Stimulated activated naive CD8-positive, alpha-beta T cell treated with anti-CD3 and anti-CD28 coated beads, Interleukin-15, amount 100 ng/mL, for 72 hours (primary cell): ENCODE measurements at regions not wholly inside any gene's neighbourhood (a gene's known extent, or its start where the extent isn't known, plus 50 kb on each side); places are given as distances from the start of the nearest gene placed in this dataset.
"Not testable (repeated sequence)": the region's sequence is repeated elsewhere in the genome, so short reads cannot be mapped to it uniquely, and the experiment has no call there.

Experiments
- ATAC-seq: fragments of 150-1000 bp; cut with Tn5 transposase; 2 replicates; pipeline ENCODE4 v1.10.0; 2021; ENCODE audit warnings: mild to moderate bottlenecking, moderate library complexity
- DNase-seq, 2 donors: peaks; one replicate each; pipeline ENCODE4 v3.0.0; 2021 to 2022
- H3K27ac Mint-ChIP-seq, 2 donors: one replicate each; pipeline ENCODE4 v1.8.0; 2022; ENCODE audit warnings: mild to moderate bottlenecking in 2 of 2, mixed read lengths in 2 of 2, moderate library complexity in 2 of 2
- H3K27me3 Mint-ChIP-seq: one replicate; pipeline ENCODE4 v1.8.0; 2022; ENCODE audit warnings: mixed read lengths
- H3K4me1 Mint-ChIP-seq: one replicate; pipeline ENCODE4 v1.8.0; 2022; ENCODE audit warnings: mild to moderate bottlenecking, mixed read lengths
- H3K4me3 Mint-ChIP-seq, 2 donors: one replicate each; pipeline ENCODE4 v1.8.0; 2022; ENCODE audit warnings: mild to moderate bottlenecking in 2 of 2, mixed read lengths in 2 of 2, moderate library complexity in 1 of 2
- H3K9me3 Mint-ChIP-seq, 2 donors: one replicate each; pipeline ENCODE4 v1.8.0; 2022; ENCODE audit warnings: mixed read lengths in 2 of 2

DNA sequence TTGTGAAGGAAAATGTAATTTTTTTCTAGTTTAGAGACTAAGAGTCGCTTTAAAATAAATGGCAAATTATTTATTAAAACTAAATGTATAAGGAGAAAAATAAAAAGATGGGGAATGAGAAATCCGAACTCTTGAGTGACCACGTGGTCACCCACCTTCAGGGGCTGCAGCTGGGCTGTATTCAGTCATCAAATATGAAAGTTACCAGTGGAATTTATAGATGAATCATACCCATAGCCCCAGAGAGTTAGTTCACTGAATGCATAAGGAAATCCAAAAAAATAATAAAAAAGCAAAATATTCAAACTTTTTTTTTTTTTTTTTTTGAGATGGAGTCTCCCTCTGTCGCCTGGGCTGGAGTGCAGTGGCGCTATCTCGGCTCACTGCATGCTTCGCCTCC, 947.7 kb upstream of the ADGRB3 start:
- no peak for ATAC-seq
- Mint-ChIP-seq H3K27me3 (no peaks in the 10 kb centered on the region), H3K9me3 (no peaks in the 10 kb centered on the region), H3K27ac (no peak overlapping the region), H3K4me1 (no peaks in the 10 kb centered on the region), H3K4me3 (no peak overlapping the region)
- no peak for DNase-seq

DNA sequence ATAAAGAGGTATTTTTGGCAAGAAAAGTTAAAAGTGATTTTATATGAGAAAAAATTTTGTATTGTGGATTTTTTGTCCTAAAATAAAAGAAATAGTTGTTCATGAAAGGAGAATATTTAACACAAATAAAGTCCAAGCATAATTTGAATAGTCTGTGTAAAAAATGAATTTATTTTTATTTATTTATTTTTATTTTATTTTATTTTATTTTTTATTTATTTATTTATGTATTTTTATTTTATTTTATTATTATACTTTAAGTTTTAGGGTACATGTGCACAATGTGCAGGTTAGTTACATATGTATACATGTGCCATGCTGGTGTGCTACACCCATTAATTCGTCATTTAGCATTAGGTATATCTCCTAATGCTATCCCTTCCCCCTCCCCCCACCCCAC, 948.9 kb upstream of the ADGRB3 start:
- ATAC-seq, DNase-seq, H3K27me3 Mint-ChIP-seq, H3K4me3 Mint-ChIP-seq, H3K4me1 Mint-ChIP-seq, H3K9me3 Mint-ChIP-seq, H3K27ac Mint-ChIP-seq: not testable (repeated sequence)

DNA sequence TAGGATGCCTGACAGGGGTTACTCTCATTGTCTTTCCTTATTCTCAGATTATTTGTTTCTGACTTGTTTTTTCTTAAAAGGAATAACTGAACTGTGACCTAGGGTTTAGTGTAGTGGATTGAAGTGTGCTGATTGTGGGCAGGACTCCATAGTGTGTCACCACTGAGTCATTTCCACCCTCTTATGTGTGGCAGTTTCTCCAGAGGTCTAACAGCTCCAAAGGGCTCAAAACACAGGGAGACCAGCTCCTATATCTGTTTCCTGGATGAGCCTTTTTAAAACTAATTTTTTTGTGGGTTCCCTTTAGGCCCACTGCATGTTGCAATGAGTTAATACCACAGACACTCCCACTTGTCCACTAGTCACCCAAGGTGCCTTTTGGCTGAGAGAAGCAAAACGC, 951.1 kb upstream of the ADGRB3 start:
- no peaks in the 10 kb centered on the region for H3K27me3 Mint-ChIP-seq
- no peak overlapping the region for H3K27ac Mint-ChIP-seq
- no peak for ATAC-seq
- no peaks in the 10 kb centered on the region for H3K9me3 Mint-ChIP-seq
- no peaks in the 10 kb centered on the region for H3K4me1 Mint-ChIP-seq
- no peak overlapping the region for H3K4me3 Mint-ChIP-seq
- DNase-seq, result no peak

DNA sequence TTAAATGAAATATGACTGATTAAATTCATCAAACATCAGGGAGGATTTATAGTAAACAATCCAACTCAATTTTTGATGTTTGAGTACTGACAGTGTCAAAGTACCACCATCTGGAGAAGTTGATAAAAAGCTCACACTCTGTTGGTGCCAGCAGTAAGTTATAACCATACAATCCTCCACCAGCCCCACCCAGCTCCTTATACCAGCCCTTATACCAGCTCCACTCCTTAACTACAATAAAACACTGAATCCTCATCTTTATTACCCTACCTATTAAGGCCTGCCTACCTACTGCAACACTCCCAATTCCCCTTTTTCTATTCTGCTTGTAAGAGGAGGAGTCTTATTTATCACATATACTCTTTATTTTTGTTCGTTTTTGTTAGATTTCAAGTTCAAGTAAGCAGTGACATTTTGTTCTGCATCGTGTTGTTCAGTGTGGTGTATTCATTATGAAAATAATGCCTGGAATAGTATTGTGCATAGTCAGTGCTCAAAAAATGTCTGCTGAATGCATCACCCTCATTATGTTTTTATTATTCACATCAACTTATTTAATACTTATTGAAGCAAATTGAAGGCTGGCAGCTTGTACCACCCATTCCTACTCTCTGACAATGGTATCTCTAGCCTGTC, 954.7 kb upstream of the ADGRB3 start:
- H3K4me1 Mint-ChIP-seq, result no peaks in the 10 kb centered on the region
- H3K27ac Mint-ChIP-seq, result no peak overlapping the region
- no peak for ATAC-seq
- H3K27me3 Mint-ChIP-seq, result no peaks in the 10 kb centered on the region
- no peak overlapping the region for H3K4me3 Mint-ChIP-seq
- DNase-seq, result no peak
- H3K9me3 Mint-ChIP-seq, result no peaks in the 10 kb centered on the region

DNA sequence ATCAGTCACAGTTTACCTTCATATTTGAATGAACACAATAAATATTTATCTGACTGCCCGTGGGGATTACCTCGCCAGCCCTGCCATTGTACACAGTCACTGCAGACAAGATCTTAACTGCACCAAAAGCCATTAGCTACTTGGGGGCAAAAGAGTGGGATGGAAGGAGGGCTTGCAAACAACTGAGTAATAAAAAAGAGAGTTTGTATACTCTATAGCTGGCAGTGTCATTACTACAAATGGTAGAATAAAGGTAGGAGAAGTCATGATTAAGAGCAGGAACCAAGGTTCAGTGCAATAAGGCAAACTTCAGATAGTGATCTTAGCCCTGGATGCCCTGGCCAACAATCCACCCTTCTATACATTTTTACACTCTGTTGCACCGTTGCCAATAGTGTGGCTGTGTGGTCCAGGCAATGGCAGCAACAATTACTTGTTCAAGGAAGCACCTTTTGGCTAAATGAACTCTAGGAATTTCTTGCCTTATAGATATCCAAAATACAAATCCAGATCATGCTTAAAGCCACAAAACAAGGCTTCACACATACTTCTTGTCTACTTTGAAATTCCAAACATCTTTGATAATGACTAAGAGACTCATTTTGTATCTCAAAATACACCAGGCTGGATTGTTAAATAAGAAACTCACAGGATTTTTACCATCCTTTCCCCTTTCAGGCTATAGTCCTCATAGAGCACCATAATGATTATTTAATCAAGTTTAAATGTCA, 955.4 kb upstream of the ADGRB3 start:
- H3K27me3 Mint-ChIP-seq, result no peaks in the 10 kb centered on the region

DNA sequence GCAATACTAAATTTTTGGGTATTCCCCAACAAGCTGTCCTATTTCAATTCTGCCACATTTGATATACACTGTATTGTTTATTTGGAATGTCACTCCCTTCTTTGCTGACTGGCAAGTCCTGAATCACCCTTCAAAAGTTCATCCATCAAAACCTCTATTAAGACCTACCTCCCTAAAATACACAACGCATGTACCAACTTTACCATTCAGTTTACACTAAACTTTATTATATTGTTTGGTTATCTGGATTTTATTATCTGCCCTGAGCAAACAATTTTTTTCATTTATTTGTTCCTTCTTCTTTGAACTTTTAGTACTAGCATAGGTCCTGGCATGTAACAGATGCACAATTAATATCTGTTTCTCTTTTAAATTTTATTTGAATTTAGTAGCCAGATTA, 958.2 kb upstream of the ADGRB3 start:
- H3K4me3 Mint-ChIP-seq, result no peak overlapping the region

More for the DNA sequence above, 955.4 kb upstream of the ADGRB3 start:
- H3K4me1 Mint-ChIP-seq, result no peaks in the 10 kb centered on the region
- ATAC-seq, result no peak
- H3K27ac Mint-ChIP-seq, result no peak overlapping the region
- no peak for DNase-seq
- H3K9me3 Mint-ChIP-seq, result peaks cover 0 to under 1% of the 10 kb centered on the region in 2 donors
- no peak overlapping the region for H3K4me3 Mint-ChIP-seq

DNA sequence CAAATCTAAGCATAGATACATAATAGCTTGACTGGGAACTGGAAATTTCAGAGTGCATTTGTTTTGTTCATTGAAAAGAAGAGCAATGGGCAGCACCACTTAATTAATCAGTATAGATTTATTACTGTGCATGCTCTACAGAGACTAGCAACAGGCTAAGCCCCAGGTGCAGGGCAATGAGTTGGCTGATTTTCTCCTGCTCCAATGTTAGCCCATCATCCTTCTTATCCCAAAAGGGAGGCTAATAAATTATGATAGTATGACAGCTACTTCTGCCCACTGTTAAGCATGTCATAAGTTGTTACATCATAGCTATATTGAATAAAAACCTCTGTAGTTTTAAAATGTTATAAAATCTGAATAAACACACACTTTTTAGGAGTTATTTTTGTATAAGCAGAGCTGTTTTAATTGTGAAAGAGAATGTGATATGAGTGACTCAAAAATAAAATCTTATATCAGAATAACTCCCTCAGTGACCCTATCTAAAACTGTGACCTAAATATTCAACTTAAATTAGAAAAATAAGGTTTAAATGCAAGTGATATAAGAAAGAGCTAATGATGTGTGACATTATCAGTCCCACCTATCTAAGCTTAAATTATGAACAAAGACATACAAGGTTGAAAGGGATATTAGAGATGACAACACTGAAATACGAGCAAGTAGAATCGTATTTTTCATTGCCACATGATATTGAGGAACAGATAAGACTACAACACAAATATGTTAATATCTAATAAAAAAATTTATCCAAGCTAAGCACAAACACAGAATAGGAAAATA, 967.3 kb upstream of the ADGRB3 start:
- Mint-ChIP-seq H3K4me1 (no peaks in the 10 kb centered on the region), H3K27me3 (no peaks in the 10 kb centered on the region), H3K27ac (no peak overlapping the region), H3K9me3 (peaks cover 0 to 7% of the 10 kb centered on the region in 2 donors), H3K4me3 (no peak overlapping the region)
- DNase-seq, result no peak
- no peak for ATAC-seq

More for the DNA sequence above, 958.2 kb upstream of the ADGRB3 start:
- Mint-ChIP-seq H3K27me3 (no peaks in the 10 kb centered on the region), H3K9me3 (peaks cover 0 to 10% of the 10 kb centered on the region in 2 donors), H3K4me1 (no peaks in the 10 kb centered on the region), H3K27ac (no peak overlapping the region)
- no peak for ATAC-seq
- DNase-seq, result no peak

DNA sequence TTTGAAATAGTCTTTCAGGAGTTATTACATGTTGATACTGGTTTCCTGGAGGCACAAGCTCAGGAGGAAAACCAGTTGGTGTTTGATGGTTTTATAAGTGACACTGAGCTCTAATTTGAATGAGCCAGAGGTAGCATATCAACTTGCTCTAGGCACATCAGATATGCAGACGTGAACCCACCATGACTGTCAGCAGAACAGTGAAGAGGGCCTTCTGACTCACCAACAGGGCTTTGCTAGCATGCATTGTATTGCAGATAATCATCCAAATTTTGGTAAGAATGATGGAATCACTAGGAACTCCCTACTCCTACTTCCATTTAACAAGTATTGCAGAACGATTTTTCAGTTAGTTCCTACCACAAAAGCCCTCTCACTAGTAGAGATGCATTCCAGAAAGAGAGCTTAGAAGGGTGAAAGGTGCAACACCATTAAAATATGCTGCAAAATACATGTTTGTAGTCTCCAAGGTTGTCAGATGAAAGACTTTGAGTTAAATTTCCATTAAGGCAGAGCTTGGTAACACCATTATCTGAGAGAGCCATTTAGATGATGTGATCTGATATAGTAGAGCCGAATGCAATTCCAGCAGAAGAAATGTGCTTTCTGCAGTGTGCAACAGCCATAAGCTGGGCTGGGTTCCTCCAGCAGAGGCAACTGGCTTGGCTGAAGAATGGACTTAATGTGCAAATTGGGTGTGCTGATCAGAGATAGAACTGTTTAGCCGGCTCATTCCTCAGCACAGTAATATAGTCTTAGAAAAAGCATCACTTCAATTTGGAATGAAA, 968.7 kb upstream of the ADGRB3 start:
- Mint-ChIP-seq H3K9me3 (peaks cover 0 to 7% of the 10 kb centered on the region in 2 donors), H3K4me1 (no peaks in the 10 kb centered on the region), H3K27ac (no peak overlapping the region), H3K4me3 (no peak overlapping the region), H3K27me3 (no peaks in the 10 kb centered on the region)
- no peak for DNase-seq
- no peak for ATAC-seq

DNA sequence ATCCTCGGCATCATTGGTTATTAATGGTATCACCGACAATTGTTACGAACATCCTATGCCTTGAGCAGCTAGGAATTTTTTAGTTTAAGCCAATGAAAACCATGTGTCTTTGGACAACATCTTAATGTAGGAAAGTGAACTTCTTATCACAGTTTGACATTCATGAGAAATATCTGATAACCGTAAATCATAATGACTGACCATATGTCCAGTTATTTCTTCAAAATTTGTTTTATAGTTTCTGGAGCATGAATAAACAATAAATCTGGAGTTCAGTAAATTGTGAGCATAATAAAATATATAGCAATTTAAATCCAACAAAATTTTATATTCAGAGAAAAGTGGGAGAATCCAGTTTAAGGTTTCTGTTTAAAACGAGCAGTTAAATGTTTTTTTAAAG, 970.1 kb upstream of the ADGRB3 start:
- no peak overlapping the region for H3K27ac Mint-ChIP-seq

DNA sequence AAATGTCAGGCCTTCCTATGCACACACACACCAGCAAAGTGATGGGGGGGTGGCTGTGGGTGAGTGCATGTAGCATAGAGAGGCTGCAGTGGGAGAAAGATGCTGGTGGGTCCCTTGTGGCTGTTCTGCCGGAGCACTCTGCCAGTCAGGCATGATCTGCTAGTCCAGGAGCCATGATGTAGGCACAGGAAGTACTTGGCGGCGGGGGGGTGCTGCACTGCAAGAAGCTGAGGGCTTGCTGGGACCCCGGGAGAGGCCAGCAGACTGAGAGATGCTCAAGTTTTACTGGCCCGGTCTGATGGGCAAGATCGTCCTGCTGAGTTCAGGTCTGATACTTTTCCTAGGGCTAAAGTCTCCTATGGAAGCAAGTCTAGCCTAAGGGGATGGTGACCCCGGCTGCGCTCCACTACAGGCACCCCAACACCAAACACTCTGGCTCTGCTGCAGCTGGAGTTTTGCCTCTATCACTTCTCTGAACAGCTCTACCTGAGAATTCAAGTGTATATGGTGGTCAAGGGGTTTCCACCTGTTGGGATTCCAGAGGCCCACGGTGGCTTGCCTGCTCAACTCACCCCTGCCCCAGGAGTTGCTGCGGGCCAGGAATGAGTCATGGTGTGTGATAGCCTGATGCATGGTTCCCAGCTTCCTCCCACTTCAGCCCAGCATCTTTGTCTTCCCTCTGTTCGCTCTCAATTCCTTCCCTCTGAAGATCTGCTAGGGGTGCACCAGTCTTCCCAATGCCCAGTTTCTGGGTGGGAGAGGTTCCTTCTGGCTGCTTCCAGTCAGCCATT, 971.8 kb upstream of the ADGRB3 start:
- Mint-ChIP-seq H3K27me3 (no peaks in the 10 kb centered on the region), H3K4me3 (no peak overlapping the region)
- ATAC-seq, result no peak

More for the DNA sequence above, 970.1 kb upstream of the ADGRB3 start:
- no peak for DNase-seq
- ATAC-seq, result no peak
- H3K9me3 Mint-ChIP-seq, result peaks cover 5 to 7% of the 10 kb centered on the region in 2 donors
- no peaks in the 10 kb centered on the region for H3K27me3 Mint-ChIP-seq
- H3K4me1 Mint-ChIP-seq, result no peaks in the 10 kb centered on the region
- no peak overlapping the region for H3K4me3 Mint-ChIP-seq

DNA sequence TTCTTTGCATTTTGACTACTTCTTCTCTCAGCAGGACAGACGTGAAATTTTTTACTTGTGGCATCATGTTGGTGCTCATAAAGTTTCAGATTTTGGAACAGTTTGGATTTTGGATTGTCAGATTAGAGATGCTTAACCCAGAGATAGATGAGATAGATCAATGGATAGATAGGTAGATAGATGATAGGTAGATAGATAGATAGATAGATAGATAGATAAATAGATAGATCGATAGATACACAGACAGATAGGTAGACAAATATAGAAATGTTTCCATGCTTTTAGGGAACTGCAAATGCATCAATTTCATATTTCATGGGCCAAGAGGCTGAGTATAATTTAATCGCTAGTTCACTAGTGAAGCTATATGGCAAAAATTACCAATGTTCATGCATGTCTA, 981.5 kb upstream of the ADGRB3 start:
- H3K4me1 Mint-ChIP-seq, result no peaks in the 10 kb centered on the region
- H3K27me3 Mint-ChIP-seq, result no peaks in the 10 kb centered on the region
- peaks cover 0 to 8% of the 10 kb centered on the region in 2 donors for H3K9me3 Mint-ChIP-seq
- ATAC-seq (no peak), DNase-seq (no peak)
- no peak overlapping the region for H3K4me3 Mint-ChIP-seq
- no peak overlapping the region for H3K27ac Mint-ChIP-seq

More for the DNA sequence above, 971.8 kb upstream of the ADGRB3 start:
- peaks cover 5 to 7% of the 10 kb centered on the region in 2 donors for H3K9me3 Mint-ChIP-seq
- DNase-seq, result no peak
- H3K4me1 Mint-ChIP-seq, result no peaks in the 10 kb centered on the region
- no peak overlapping the region for H3K27ac Mint-ChIP-seq

DNA sequence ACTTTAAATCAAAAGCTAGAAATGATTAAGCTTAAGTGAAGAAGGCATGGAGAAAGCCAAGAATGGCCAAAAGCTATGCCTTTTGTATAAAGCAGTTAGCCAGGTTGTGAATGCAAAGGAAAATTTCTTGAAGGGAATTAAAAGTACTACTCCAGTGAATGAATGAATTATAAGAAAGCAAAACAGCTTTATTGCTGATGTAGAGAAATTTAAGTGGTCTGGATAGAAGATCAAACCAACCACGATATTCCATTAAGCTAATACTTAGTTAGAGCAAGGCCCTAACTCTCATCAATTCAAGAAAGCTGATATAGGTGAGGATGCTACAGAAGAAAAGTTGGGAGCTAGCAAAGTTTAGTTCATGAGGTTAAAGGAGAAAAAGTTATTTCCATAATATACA, 988.5 kb upstream of the ADGRB3 start:
- Mint-ChIP-seq H3K9me3 (no peaks in the 10 kb centered on the region), H3K27ac (no peak overlapping the region), H3K4me3 (no peak overlapping the region), H3K4me1 (no peaks in the 10 kb centered on the region), H3K27me3 (no peaks in the 10 kb centered on the region)
- no peak for DNase-seq
- no peak for ATAC-seq

DNA sequence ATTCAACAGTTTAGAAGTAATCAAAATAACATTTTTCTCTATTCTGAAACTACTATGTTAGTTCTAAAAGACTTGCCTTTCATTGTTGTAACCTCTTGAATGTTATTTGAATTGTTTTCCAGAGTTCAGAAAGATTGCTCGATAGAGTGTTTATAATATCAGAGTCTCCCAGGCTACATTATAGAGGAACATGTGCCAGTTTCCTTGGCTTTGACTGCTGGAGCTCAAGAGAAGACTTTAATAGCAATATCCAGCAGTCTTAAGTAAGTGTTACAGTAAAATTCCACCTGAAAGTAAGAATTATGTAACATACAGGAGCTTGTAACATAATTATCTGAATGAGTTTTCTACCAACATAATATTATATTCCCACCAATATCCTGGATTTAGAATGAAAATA, 991.8 kb upstream of the ADGRB3 start:
- Mint-ChIP-seq H3K27me3 (no peaks in the 10 kb centered on the region), H3K9me3 (no peaks in the 10 kb centered on the region), H3K4me3 (no peak overlapping the region), H3K4me1 (no peaks in the 10 kb centered on the region), H3K27ac (no peak overlapping the region)
- DNase-seq (no peak), ATAC-seq (no peak)

DNA sequence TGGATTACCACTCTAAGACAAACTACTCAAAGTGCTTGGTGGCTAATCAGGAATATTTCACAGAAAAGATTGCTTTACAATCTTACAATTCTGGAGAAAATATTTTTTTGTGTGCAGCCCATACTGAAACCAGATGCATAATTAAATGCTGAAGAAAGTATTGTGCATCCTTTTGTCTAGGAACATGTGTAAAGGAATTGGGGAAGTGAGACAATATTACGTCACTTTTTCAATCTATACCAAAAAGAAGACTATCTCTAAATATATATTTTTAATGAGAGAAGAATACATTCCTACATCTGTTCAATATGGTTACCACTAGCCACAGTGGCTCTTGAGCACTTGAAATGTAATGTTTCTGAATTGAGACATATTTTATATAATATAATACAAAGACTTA, 992.5 kb upstream of the ADGRB3 start:
- H3K4me3 Mint-ChIP-seq, result no peak overlapping the region
- DNase-seq, result no peak

DNA sequence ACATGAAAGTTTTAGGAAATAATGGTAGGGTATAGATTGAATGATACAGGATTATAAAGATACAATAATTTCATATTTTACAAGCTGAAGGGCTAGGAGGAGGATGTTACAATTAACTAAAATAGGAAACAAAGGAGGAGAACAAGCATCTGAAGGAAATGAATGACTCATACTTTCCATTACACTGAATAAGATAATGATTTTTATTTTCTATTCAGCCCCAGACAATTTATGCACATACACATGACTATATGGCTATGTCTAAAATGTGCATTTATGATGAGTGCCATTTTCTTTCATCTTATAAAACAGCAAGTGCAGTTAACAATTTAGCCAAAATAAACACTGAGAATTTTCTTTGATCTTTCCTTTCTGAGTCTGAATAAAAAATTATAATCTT, 994.6 kb upstream of the ADGRB3 start:
- no peaks in the 10 kb centered on the region for H3K27me3 Mint-ChIP-seq
- no peak overlapping the region for H3K4me3 Mint-ChIP-seq
- peaks cover 0 to under 1% of the 10 kb centered on the region in 2 donors for H3K9me3 Mint-ChIP-seq
- no peaks in the 10 kb centered on the region for H3K4me1 Mint-ChIP-seq
- DNase-seq, result no peak
- H3K27ac Mint-ChIP-seq, result no peak overlapping the region
- ATAC-seq, result no peak

More for the DNA sequence above, 992.5 kb upstream of the ADGRB3 start:
- Mint-ChIP-seq H3K27me3 (no peaks in the 10 kb centered on the region), H3K4me1 (no peaks in the 10 kb centered on the region), H3K9me3 (no peaks in the 10 kb centered on the region), H3K27ac (no peak overlapping the region)
- ATAC-seq, result no peak
